Mucosa of descending colon (tissue), 3 donors: ENCODE measurements at regions not wholly inside any gene's neighbourhood (a gene's known extent, or its start where the extent isn't known, plus 50 kb on each side); places are given as distances from the start of the nearest gene placed in this dataset.

Source experiments
- ATAC-seq: fragments of 200-7000 bp; cut with Tn5 transposase; one replicate; pipeline ENCODE4 v1.9.1; 2020; ENCODE audit warnings: mild to moderate bottlenecking, moderate library complexity
- DNase-seq, 3 donors: peaks; one replicate each; pipeline ENCODE4 v3.0.0-alpha.2; 2020
- H3K36me3 ChIP-seq: fragments of 200-600 bp; one replicate; pipeline ENCODE4 v1.8.0; 2021; ENCODE audit warnings: low read depth, mild to moderate bottlenecking
- H3K4me1 ChIP-seq: fragments of 200-600 bp; one replicate; pipeline ENCODE4 v1.8.0; 2021; ENCODE audit warnings: low read depth, mild to moderate bottlenecking
- H3K4me3 ChIP-seq: fragments of 200-600 bp; one replicate; pipeline ENCODE4 v1.8.0; 2021; ENCODE audit warnings: mild to moderate bottlenecking
- H3K9me3 ChIP-seq: fragments of 200-600 bp; one replicate; pipeline ENCODE4 v1.8.0; 2021; ENCODE audit warnings: mild to moderate bottlenecking
- intact Hi-C, 2 donors: fragments of 100-400 bp; cut with DNase I in 1 of 2; cut with micrococcal nuclease in 1 of 2; formaldehyde crosslinking; loops; one replicate each; pipeline versions ENCODE4 v1.11.0 to v1.11.1; 2022; cut with DNase I, micrococcal nuclease
- TF ChIP-seq, protein P1 (sequence below): fragments of 200-600 bp; IDR thresholded peaks from one replicate; pipeline ENCODE4 v1.8.0; 2022; ENCODE audit warnings: antibody characterized with exemption, mild to moderate bottlenecking
- donor health status: DM: no; HTN: no; CAD: no; lungs with moderate emphysema.
- donor health status: DM: no; HTN: no; CAD: no.
- donor health status: DM: no; HTN: yes; CAD: no.

DNA sequence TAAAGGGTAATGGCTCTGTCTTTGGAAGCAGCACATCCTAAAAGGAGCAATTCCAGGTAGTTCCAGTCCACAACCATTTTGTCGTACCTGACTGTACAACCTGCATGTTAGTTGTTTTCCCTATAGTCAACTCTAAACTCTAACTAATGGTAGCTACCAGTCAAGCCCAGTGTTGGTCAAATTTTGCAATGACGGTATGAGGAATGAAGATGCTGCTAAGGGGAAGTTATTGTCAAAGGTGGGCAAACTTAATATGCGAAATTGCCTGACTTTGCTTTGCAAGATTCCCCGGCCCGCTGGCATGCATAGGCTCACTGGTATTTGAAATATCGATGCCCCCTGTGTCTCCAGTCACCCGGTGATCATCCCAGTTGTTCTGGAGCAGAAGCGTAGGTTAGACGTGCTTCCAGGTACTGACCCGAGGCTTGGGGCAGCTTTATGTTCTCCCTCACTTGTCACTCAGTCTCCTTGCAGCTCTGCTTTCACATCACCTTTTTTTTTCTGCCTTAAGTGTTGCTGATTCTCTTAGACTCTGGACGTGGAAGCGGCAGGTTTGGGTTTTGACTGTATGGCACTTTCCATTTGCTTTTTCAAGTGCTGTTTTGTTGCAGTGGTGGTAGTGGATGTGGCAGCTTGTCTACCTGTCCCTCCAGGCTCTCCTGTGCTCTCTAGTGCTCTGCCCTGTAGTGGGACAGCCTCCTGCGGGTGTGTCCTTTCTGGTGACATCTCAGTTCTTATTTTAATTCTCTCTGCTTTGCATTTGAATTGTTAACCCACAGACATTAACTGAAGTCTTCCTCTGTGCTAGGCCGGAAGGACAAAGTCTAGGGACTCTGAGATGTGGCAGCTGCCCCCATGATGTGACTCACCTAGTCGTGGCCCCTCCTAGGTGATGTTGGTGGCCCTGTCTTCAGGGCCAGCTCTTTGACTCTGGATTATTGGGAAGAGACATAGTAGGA lies 95.8 kb upstream of the UMPS start:
- no peak overlapping the region for H3K4me3 ChIP-seq
- peaks cover 42% of the 10 kb centered on the region for H3K4me1 ChIP-seq
- TF ChIP-seq, protein P1, sequence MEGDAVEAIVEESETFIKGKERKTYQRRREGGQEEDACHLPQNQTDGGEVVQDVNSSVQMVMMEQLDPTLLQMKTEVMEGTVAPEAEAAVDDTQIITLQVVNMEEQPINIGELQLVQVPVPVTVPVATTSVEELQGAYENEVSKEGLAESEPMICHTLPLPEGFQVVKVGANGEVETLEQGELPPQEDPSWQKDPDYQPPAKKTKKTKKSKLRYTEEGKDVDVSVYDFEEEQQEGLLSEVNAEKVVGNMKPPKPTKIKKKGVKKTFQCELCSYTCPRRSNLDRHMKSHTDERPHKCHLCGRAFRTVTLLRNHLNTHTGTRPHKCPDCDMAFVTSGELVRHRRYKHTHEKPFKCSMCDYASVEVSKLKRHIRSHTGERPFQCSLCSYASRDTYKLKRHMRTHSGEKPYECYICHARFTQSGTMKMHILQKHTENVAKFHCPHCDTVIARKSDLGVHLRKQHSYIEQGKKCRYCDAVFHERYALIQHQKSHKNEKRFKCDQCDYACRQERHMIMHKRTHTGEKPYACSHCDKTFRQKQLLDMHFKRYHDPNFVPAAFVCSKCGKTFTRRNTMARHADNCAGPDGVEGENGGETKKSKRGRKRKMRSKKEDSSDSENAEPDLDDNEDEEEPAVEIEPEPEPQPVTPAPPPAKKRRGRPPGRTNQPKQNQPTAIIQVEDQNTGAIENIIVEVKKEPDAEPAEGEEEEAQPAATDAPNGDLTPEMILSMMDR = no peak
- peak; percentile 75 for ATAC-seq
- H3K36me3 ChIP-seq = no peaks in the 10 kb centered on the region
- no peaks in the 10 kb centered on the region for H3K9me3 ChIP-seq
- intact Hi-C loops = no loop called here
- DNase-seq = peak; percentile 55 to 69 (median 63)

DNA sequence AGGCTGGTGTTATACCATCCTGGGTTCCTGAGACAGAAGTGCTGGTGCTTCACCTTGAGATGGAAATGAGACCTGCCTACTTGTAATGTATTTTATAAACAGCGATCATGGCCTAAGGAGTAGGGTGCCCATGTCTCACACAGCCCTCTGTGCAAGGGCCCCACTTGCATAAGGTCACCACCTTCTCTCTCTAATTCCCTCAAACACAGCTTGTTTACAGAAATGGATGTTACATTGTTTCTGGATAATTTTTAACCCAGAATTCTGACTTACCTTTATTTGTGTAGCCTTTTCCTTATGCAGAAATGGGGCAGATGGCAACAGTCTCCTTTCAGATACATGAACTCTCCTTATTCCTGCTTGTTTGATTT lies 95.1 kb upstream of the UMPS start:
- Histone ChIP-seq H3K4me1 (peaks cover 45% of the 10 kb centered on the region), H3K4me3 (no peak overlapping the region), H3K36me3 (no peaks in the 10 kb centered on the region), H3K9me3 (no peaks in the 10 kb centered on the region)
- intact Hi-C loops = no loop called here
- ATAC-seq (peak; percentile 36), DNase-seq (no peak)
- TF ChIP-seq, protein P1 = no peak

DNA sequence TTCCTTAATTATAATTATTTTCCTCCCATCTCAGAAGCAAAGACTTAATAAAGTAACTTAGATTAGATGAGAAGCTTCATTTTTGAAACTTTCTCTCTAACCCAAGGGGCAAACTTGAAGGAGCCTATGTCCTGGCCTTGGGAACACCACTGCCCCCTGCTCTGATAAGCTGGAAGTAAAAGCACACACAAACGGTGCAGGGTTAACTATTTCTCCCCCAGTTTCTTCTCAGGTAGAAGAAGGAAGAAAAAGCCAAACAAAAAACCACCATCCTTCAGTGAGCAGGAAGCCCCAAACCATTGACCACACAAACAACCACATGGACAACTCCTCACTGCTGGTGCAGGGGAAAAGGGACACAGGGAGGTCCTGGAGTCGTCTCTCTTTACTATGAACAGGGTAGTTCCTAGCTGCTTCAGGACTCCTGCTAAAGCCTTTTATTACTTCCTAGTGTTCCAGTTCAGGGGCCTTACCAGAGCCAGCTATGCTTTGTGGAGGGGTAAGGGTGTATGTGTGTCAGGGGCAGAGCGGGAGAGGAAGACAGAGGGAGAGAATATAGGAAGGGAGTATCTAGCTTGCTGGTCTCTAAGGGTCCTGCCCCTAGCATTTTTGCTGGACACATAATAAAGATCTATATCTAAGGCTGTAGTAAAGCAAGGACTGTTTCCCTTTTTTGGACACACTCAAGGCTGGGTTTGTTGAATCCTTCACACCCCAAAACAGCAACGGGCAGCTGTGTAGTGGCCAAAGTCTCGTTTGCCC lies 94.0 kb upstream of the UMPS start:
- TF ChIP-seq, protein P1 = no peak
- ATAC-seq (peak; percentile 12), DNase-seq (peak in 1 of 3 donors; percentile 65)

DNA sequence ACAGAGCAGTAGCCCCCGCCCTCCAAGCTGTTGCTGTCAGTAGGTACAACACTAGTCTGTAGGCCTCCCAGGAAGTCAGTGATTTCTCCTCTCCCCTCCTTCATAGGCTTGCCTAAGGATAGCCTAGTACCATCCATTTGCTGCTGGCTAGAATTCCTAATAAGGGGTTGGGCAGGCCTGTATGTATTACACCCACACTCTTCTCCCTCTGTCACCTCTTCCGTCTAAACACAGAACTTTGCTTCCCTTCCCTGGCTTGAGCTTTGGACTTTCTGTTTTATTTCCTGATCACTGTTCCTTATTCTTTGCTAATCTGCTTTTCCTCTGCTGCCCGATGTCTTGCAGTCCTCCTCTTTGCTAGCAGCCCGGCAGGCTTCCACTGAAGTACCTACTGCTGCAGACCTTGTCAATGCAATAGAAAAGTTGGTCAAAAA lies 93.4 kb upstream of the UMPS start:
- Histone ChIP-seq H3K9me3 (no peaks in the 10 kb centered on the region), H3K4me1 (peaks cover 35% of the 10 kb centered on the region), H3K36me3 (no peaks in the 10 kb centered on the region), H3K4me3 (peak overlapping the region; percentile 18)
- TF ChIP-seq, protein P1 = no peak
- intact Hi-C loops = no loop called here
- DNase-seq = peak in 2 of 3 donors; percentile 67
- ATAC-seq = peak; percentile 79

More for the DNA sequence above, 94.0 kb upstream of the UMPS start:
- Histone ChIP-seq H3K36me3 (no peaks in the 10 kb centered on the region), H3K9me3 (no peaks in the 10 kb centered on the region), H3K4me1 (peaks cover 35% of the 10 kb centered on the region), H3K4me3 (no peak overlapping the region)
- intact Hi-C loops = no loop called here

DNA sequence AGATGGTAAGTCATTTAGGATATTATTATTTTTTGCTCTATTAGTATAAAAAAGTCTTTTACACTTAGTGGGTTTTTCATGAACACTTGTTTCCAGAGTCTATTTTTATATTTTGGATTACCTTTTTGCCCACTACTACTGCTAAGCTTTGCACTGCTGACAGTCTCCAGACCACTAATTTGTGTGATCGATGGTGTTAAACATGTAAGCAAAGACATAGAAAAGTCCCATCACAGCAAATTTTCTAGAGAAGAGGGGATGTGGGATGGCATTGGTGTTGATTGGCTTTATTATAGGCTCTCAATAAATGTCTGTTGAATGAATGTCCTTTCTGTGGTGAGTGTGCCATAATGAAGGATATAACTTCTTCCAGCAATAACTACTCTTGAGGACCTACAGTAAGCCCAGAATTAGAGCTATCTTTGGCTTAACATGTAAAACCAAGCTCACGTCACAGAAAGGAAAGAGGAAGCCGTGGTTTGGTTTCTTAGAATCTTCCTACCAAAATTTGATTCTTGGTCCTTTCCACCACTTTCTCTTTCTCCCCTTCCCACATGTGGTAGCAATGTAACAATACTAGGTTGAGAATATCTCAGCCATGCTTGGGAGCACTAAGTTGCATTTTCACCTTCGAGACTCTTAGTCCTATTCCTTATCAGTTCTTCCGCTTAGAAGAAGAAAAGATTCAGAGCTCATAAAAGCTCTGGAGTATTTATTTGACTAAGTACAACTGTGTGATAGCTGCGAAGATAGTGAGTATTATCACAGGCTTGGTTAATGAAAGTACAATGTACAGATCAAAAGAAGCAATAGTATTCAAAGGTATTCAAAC lies 90.6 kb upstream of the UMPS start:
- TF ChIP-seq, protein P1 = no peak
- Histone ChIP-seq H3K36me3 (no peaks in the 10 kb centered on the region), H3K4me1 (peaks cover 26% of the 10 kb centered on the region), H3K4me3 (no peak overlapping the region), H3K9me3 (no peaks in the 10 kb centered on the region)
- intact Hi-C loops = no loop called here
- DNase-seq (no peak), ATAC-seq (peak; percentile 37)
